ENCODE measurements at regions not wholly inside any gene's neighbourhood (a gene's known extent, or its start where the extent isn't known, plus 50 kb on each side); places are given as distances from the start of the nearest gene placed in this dataset.
"Not testable (repeated sequence)": the region's sequence is repeated elsewhere in the genome, so short reads cannot be mapped to it uniquely, and the experiment has no call there.

GRCh38 chr14:55780156-55780946 is 200.3 kb downstream of the KTN1 start:
- TF ChIP-seq ZNF274 (IDR thresholded peaks at IDR 0.05; ENCODE audit: low read depth, low read length) = no peak
- H3K4me3 ChIP-seq (ENCODE audit: low read length) = no peak overlapping the region

GRCh38 chr14:55781046-55781445 is 201.0 kb downstream of the KTN1 start:
- TF ChIP-seq ZNF274 (IDR thresholded peaks at IDR 0.05; ENCODE audit: low read depth, low read length) = no peak
- H3K4me3 ChIP-seq (ENCODE audit: low read length) = no peak overlapping the region

DNA sequence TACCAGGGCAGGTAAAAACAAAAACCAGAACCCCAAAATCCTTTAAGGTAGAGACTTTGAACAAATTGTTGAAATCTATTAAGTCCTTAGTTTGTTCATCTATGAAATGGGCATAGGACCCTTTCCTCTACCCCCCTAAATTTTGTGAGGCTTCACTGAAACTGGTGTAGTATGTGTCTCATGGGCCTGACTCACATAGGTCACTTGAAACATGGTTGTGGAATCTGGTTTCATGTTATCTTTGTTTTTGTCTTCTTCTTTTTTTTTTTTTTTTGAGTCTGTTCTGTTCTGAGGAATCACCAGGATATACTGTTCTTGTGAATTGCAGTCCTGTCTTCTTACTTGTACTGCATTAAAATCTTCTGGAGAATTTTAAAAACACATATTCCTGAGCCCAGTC is 202.2 kb downstream of the KTN1 start:
- no peak overlapping the region for H3K4me3 ChIP-seq (ENCODE audit: low read length)
- TF ChIP-seq ZNF274 (IDR thresholded peaks at IDR 0.05; ENCODE audit: low read depth, low read length) = no peak

DNA sequence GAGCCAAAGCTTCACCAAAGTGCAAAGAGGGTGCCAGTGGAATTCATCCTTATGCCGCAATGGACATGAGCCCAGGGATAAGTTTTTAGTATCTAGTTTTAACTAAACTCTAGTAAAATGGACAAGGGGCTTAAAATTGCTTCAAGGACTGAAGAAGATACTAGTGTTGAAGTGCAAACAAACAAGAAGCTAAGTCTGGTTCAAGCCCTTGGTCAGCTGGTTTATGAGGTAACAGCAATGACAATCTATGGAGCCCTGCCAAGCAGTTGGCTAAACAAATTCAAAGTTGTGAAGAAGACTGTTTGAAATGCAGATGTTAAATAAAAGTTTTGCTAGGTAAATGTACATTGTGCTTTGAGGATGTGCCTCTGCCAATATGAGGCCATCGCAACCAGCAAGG is 209.4 kb downstream of the KTN1 start:
- no peak overlapping the region for H3K4me3 ChIP-seq (ENCODE audit: low read length)
- no peak for TF ChIP-seq ZNF274 (IDR thresholded peaks at IDR 0.05; ENCODE audit: low read depth, low read length)

DNA sequence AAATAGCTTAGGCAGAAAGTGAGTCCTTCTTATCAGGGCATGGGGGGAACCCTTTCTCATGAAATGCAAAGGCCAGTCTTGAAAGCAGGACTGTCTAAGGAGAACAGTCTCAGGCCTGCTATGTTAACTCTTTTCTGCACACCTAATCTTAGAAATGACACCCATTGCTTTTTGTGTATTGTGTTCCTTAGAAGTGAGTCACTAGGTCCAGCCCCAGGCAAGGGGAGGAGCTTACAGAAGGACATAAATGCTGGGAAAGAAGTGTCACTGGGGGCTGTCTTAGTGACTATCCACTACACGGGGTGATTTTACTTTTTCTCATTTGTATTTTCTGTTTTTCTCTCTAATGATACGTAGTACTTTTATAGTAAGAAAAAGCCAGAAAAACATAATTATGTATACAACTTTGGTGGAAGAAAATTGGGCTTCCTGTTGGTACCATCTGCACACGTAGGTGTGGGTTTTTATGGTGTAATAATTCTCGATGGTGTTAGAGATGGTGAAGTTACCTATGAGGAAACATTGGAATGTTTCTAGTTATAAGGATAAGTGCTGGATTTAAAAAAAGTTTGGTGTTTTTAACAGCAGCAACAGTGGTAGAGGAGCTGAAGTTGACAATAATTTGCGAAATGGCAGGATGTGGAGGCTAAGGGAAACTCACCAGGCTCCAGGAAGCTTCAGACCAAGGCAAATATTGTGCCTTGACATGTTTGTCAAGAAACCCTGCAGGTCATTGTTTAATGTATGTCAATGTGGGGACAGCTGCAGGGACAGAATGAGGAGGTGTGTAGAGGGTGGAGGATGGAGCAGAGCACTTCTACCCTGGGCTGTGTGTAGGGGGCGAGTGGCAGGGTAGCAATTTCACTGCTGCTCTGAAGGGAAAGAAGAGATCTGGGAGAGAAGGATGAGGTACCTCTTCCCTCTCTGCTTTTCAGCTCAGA is 214.9 kb downstream of the KTN1 start:
- H3K4me3 ChIP-seq (ENCODE audit: low read length) = no peak overlapping the region
- no peak for TF ChIP-seq ZNF274 (IDR thresholded peaks at IDR 0.05; ENCODE audit: low read depth, low read length)

GRCh38 chr14:55796513-55796912 is 216.5 kb downstream of the KTN1 start:
- H3K4me3 ChIP-seq (ENCODE audit: low read length) = not testable (repeated sequence)

GRCh38 chr14:55798406-55798805 is 218.4 kb downstream of the KTN1 start:
- TF ChIP-seq ZNF274 (IDR thresholded peaks at IDR 0.05; ENCODE audit: low read depth, low read length) = no peak
- no peak overlapping the region for H3K4me3 ChIP-seq (ENCODE audit: low read length)

DNA sequence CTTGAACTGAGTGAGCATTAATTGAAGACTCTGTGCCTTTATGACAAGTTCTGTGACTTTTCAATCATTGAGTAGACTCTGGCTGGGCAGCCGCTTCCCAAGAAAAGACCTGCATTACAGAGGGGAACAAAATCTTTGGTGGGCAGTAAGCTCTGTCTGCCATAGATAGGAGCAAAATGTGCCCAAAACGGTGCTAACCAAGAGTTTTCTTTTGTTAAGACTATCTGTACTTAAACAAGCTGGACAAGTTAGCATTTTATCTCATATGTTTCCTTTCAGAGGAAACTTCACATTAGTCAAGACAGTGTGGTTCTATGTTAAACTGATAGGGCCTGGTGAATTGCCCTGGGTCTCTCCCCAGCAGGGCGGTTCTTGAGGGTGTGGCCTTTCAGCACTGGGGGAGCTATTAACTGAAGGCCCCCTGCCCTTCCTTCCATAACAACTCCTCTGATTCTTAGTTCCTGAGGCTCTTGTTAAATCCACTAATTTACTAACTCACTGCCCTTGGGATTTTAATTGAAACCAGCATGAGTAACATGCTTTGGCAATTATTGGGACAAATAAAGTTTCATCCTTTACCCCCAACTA is 219.6 kb downstream of the KTN1 start:
- H3K4me3 ChIP-seq (ENCODE audit: low read length) = no peak overlapping the region
- TF ChIP-seq ZNF274 (IDR thresholded peaks at IDR 0.05; ENCODE audit: low read depth, low read length) = no peak

DNA sequence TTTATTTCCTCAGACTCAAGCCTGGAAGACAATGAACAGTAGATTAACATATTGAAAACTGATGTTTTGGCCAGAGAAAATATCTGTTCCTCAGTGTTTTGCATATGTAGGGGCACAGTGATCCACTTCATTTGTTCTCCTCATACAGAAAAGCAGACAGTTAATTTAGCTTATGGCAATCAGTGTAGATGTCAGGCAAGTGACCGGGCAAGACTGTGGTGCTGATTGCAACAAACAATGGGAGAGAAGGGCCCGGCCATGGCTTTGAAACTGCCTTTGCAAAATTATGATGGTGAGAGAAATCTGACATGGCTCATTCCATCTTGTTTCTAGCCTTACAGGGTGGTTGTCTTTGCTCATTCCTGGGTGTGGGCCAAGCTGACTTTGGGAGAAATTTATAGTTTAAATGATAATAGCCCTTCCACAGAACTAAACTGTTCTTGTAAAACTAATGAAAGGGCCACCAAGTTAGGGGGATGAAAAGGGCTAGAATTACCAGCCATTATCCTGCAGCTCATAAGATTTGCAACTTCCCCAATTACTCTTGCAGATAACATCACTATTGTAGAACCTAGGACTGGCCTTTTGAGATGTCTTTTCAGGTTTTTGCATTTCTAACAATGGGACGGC is 220.3 kb downstream of the KTN1 start:
- TF ChIP-seq ZNF274 (IDR thresholded peaks at IDR 0.05; ENCODE audit: low read depth, low read length) = no peak
- H3K4me3 ChIP-seq (ENCODE audit: low read length) = no peak overlapping the region

- H3K4me3 ChIP-seq (ENCODE audit: low read length) = no peak overlapping the region
- no peak for TF ChIP-seq ZNF274 (IDR thresholded peaks at IDR 0.05; ENCODE audit: low read depth, low read length)
Measured at GRCh38 chr14:55801121-55801520, 221.1 kb downstream of the KTN1 start.

DNA sequence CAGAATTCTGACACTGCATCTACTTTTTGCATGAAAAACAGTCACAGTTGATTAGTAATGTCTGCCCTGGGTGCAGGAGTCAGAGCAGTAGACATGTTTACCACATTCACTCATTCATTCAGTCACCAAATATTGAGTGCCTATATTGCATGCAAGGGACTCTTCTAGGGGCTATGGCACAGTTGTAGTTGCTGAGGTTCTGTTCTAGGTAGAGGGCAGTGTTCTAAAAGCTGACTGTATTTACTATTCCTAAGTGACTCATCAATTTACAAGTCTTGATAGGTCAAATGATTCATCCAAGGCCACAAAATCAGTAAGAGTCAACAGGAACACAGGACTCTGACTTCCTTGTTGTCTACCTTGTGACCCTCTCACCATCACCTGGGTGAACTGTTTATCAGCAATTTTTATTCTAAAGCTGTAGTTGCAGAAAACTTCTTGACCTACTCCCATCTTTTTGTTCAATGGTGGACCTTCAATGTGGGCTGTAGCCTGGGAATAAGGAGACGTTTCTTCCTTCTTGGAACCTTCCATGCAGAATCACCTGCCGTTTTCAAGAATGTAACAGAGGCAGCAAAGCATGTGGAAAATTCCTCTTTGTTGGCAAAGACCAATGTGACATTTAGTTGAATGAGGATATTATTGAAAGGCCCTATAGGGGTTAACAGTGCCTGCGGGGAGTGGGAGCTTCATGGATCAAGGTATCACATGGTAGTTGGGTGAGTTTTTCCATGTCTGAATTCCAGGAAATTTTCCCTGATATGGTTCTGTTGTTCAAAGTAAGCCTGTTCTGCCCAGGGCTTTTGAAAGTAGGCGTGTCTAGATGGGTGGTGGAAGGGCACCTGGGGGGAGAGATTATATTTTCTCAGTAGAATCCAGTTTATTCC is 223.2 kb downstream of the KTN1 start:
- TF ChIP-seq ZNF274 (IDR thresholded peaks at IDR 0.05; ENCODE audit: low read depth, low read length) = no peak

DNA sequence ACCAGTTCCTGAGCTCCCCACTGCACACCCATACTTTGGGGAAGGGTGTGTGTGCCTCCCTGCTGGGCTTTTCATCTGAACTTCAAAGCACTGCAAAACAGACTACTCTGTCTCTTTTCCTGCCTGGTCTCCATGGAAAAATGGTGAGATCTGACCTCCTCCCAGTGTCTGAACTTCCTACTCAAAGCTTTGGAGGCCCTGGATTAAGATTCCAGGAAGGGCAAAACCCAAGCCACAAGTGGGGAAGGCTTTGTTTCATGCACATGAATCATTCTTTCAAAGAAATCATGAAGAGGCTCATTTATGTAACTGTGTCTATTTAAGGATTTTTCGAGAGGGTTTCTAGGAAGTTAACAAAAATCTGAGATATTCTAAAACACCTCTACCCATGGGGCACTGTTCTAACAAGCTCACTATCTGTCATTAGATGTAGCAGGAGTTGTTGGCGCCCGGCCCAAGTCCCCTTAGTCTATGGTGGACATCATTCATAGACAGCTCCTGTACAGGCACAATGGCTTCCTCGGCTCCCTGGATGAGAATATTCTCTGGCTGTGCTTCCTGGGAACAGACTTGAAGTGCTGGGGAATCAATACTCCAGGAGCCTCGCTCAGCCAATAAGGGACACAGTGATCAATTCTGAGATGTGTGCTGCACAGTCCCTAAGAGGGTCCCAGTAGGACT is 224.0 kb downstream of the KTN1 start:
- no peak for TF ChIP-seq ZNF274 (IDR thresholded peaks at IDR 0.05; ENCODE audit: low read depth, low read length)
- no peak overlapping the region for H3K4me3 ChIP-seq (ENCODE audit: low read length)

More for the DNA sequence above, 223.2 kb downstream of the KTN1 start:
- H3K4me3 ChIP-seq (ENCODE audit: low read length) = no peak overlapping the region

DNA sequence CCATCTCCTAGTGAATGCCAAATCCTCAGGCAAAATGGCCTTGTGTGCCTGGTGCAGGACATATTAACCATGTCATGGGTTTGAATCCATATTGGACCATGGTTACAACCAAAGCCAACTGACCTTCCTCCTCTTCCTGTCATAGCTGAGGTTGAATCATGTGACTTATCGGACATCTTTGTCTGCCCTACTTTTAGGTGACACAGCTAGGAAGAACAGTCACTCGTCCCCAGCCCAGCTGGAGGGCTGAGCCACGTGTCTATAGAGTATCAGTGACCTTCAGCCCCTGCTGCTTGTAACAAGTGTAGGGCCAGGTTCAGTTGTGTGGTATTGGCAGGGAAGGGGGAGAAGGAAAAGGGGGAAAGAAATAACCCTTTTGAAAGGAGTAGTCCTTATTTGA is 225.2 kb downstream of the KTN1 start:
- no peak overlapping the region for H3K4me3 ChIP-seq (ENCODE audit: low read length)
- TF ChIP-seq ZNF274 (IDR thresholded peaks at IDR 0.05; ENCODE audit: low read depth, low read length) = no peak
